HG03439 (cell line): ENCODE measurements at regions not wholly inside any gene's neighbourhood (a gene's known extent, or its start where the extent isn't known, plus 50 kb on each side); places are given as distances from the start of the nearest gene placed in this dataset.
"Not testable (repeated sequence)": the region's sequence is repeated elsewhere in the genome, so short reads cannot be mapped to it uniquely, and the experiment has no call there.

ENCODE experiments used
- ATAC-seq: cut with Tn5 transposase; IDR thresholded peaks from one replicate; pipeline ENCODE4 v1.9.1; 2021; ENCODE audit warnings: mild to moderate bottlenecking, moderate library complexity; ENCODE audit not compliant: unreplicated experiment

DNA sequence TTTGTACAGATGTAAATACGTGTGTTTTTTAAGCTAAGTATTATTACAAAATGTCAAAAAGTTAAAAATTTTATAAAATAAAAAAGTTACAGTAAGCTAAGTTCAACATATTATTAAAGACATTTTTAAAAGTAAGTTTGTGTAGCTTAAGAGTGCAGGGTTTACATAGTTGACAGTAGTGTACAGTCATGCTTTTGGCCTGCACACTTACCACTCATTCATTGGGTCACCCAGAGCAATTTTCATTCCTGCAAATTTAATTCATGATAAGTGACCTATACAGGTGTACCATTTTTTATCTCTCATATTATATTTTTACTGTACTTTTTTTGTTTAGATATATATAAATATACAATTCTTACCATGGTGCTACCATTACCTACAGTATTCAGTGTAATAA is 769.9 kb upstream of the SLITRK6 start:
- no peak for ATAC-seq

DNA sequence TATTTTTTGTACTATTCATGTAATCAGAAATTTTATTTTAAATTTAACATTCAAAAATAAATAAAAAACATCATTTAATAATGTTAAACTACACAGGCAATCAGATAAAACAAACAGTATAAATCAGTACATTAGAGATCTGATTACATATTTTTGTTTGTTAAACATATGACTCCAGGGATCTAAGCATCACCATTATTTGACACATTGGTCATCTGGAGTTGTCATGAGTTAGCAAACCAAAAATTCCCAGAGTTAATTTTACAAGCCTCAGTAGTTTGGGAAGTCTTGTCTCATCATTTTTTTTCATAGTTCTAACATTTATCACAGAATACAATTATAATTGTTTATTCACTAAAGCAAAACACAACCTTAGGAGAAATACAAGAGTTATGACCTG is 770.8 kb upstream of the SLITRK6 start:
- ATAC-seq = no peak

DNA sequence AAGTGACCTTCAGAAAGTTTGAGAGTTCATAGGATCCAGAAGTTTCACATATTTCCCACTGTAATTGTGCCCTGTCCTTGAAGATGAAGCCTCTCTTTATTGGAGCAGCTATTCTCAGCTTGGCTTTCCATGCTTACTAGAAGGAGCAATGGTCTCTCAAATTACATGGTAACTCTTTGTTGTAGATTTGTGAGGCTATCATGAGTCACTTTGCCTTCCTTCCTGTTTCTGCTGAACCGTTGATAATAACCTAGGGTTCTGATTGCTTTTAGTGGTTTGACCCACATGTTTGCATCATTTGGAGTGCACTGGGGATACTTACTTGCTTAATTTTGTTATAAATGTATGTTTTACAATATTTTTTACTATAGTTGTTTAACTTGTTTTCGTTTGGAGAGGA is 772.9 kb upstream of the SLITRK6 start:
- ATAC-seq = no peak

DNA sequence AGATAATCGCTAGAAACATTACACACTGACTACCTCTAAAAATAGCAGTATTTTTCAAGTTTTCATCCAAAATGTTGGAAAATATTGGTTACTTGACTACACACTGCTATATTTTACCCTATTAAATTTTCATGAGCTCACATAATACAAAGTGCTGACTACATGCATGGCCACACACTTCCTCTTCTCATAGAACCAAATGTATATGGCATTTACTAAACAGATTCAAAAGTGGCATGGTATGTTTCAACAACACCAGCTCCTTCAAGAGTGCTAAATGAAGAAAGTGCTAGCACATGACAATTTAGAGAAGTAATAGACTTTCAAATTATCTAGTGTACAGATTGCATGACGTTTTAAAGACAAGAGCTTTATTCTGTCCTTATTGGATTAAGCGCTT is 780.4 kb upstream of the SLITRK6 start:
- ATAC-seq = no peak

DNA sequence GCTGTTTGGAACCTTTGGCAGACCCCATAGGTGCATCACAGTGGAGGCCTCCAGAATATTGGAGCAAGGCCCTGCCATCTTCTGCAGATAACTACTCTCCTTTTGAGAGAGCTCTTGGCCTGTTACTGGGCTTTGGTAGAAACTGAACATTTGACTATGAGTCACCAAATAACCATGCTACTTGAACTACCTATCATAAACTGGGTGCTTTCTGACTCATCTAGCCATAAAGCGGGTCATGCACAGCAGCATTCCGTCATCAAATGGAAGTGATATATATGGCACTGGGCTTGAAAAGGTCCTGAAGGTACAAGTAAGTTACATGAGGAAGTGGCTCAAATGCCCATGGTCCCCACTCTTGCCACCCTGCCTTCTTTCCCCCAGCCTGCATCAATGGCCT is 782.5 kb upstream of the SLITRK6 start:
- no peak for ATAC-seq

DNA sequence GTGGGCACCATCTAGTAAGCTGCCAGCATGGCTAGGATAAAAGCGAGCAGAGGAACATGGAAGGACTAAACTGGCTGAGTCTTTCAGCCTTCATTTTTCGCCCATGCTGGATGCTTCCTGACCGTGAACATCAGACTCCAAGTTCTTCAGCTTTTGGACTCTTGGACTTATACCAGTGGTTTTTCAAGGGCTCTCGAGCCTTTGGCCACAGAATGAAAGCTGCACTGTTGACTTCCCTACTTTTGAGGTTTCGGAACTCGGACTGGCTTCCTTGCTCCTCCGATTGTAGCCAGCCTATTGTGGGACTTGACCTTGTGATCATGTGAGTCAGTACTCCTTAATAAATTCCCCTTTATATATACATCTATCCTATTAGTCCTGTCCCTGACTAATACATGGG is 785.1 kb upstream of the SLITRK6 start:
- ATAC-seq = no peak

DNA sequence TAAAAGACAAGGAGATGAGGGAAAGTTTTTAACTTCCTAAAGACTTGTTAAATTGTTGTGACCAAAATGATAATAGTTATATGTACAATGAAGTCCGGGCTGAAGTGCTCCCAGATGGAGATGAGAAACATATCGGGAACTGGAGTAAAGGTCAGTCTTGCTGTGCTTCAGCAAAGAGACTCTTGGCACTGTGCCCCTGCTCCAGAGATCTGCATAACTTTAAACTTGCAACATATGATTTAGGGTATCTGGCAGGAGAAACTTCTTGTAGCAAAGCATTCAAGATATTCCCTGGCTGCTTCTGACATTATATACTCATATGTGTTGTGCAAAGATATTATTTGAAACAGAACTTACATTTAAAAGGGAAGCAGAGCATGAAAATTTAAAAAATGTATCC is 786.6 kb upstream of the SLITRK6 start:
- ATAC-seq = no peak

DNA sequence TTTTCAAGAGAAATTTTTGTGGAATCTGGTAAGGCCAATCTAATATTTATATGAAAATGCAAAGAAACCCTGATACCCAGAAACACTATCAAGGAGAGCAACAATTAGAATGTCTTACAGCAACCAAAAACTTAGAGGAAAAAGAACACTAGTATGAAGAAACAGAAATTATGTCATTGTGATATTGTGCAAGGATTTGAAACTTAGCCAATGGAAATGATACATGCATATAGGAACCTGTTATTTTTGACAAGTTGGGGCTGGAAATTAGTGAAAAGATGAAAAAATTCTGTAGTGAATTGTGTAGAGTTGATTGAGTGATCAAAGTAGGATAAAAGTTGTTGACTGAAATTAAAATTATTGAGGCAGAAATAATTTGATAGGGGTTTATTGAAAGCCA is 792.6 kb upstream of the SLITRK6 start:
- no peak for ATAC-seq

DNA sequence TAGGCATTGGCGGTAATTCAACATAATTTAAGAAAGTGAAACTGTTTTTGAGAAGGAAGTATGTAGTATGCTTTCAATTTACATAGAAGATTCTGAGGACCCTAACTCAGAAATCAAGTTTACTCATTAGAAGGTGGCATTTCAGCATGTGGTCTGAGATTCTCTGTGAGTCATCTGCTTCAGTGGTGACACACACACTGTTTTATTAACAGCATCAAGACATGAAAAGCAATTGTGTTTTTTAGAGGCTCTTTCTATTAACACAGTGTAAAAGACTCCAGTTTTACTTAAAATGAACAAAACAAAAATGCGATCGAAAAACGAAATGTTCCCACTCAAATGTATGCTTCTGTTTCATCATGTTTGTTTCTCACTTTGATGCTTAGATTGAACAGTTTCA is 802.1 kb upstream of the SLITRK6 start:
- no peak for ATAC-seq

DNA sequence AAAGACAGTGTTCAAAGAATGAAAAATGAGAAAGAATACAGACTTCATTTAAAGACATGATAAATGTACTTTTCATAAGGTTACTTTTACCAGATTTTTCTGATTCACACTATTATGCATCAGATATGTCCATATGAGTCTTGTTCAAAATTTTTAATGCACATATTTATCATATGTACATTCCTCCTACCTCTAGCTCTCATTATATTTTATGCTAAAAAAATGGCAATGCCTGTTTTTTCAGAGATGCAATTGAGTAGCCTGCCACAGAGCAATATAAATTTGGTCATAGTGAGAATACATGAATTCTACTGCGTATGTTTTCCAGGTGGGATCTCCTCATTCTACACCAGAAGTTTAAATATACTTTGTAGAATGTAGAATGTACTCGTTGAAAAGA is 807.0 kb upstream of the SLITRK6 start:
- no peak for ATAC-seq

DNA sequence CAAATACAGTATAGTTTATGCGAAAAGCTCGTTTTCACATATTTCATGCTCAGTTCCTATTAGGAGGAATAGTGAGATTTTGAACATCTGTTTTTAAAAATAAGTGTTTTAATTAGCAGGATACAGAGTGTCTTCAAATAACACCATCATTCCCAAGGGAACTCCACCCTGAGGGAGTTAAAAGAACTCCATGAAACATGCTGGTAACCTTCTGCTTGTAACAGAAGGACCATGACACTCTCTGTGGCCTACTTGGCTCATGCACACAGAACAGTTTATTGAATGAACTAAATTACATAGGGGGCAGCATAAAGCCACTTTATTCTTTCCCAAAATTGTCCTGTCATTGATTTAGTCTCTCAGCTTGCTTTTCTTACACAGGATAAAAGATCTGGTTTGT is 809.5 kb upstream of the SLITRK6 start:
- no peak for ATAC-seq

DNA sequence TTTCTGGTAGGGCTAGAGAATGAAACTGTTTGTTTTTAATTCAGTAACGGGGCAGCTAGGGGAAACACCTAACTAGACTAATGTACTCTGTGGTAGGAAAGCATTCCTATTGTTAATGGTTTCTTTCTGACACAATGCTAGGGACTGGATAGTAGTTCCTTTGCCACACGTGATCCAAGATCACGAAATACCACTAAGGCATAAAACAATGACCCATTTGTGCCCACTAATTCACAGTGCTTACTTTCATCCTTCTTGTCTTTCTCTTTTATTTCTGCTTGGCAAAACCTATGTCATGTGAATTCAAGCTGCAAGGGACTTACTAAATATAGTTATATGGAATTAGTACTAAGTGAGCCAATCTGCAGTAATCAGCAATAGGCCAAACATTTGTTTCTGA is 834.1 kb upstream of the SLITRK6 start:
- ATAC-seq = no peak

DNA sequence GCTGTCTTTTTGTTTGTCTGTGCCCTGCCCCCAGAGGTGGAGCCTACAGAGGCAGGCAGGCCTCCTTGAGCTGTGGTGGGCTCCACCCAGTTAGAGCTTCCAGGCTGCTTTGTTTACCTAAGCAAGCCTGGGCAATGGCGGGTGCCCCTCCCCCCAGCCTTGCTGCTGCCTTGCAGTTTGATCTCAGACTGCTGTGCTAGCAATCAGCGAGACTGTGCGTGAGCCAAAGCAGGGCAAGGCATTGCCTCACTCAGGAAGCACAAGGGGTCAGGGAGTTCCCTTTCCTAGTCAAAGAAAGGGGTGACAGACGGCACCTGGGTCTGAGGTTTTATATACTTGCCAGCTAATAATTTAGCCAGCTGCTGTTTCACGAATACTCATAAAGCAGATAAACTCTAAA is 852.0 kb upstream of the SLITRK6 start:
- ATAC-seq = not testable (repeated sequence)

DNA sequence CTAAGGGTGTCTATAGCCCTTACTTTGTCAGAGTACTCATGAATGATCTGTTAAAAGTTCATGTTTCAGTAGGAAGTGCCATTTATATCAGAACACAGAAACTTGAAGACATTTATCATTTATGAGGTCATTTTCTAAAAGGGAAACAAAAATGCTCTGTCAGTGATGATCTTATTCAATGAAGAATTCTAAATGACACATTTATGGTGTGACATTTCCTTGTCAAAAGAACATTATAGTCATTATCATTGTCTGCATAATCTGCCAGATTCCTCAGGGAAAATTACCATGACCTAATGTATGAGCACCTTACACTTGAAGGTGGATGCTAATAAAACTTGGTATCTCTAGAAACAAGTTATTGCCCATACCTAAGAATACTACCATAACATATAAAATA is 853.8 kb upstream of the SLITRK6 start:
- ATAC-seq = no peak

DNA sequence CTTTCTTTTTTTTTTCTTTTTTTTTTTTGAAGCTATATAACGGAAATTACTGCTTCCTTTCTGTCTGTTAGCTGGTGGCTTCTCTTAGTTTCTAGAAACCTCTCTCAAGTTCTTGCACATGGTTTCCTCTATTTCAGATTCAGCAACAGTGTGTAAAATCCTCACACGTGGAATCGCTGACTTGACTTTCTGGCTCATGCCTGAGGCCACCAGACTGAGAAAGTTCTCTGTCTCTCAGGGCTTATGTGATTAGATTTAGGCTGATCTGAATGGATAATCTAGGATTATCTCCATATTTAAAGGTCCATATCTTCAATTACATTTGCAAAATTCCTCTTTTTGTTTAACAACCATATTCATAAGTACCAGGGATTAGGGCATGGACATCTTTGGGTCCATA is 856.3 kb upstream of the SLITRK6 start:
- no peak for ATAC-seq

DNA sequence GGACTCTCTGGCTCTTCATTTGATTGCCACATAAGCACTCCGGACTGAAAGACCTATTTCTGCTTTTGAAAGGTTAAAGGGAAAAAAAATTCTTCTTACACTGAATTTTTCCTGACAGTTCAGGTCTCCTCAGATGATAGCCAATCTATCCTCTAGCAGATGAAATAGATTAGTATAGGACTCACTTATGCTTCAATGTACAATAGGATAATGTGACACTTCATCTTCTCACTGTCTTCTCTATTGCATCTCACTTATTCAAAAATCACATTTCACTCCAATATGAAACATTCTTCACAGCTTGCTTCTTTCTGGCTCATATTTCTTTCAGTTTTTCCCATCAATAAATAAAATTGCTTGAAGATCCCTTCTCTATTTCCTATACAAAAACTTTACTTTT is 860.9 kb upstream of the SLITRK6 start:
- no peak for ATAC-seq

DNA sequence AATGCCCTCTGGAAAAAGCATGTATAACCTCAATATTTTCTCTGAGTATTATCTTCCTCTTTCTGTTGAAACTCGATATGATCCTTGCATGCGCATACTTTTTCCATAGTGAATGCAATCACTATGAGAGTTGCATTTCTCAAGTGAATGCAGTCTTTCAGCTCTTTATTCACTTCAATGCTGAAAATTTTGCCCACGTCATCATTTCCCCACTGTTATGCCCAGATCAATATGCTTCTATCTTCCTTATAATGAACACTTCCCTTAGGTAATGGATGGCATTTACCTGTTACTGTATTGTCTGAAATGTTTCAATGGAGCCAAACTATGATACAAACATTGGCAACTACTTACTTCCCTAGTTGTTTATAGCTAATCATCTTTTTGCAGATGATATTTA is 866.6 kb upstream of the SLITRK6 start:
- no peak for ATAC-seq

DNA sequence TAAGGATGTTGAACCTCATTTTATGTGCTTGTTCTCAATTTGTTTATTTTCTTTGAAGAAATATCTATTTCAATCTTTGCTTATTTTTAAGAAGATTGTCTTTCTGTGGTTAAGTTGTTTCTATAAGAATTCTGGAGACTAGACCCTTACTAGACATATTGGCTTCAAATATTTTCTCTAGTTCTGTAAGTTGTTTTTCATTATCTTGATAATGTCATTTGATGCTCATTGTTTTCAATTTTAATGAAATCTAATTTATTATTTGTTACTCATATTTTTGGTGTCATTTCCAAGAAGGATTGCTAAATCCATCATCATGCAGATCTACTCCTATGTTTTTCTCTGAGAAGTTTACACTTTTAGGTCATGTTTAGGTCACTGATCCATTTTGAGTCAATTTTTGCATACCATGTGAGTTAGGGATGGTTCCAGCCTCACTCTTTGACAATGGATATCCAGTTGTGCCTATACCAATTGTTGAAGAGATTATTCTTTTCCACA is 874.8 kb upstream of the SLITRK6 start:
- ATAC-seq = no peak

DNA sequence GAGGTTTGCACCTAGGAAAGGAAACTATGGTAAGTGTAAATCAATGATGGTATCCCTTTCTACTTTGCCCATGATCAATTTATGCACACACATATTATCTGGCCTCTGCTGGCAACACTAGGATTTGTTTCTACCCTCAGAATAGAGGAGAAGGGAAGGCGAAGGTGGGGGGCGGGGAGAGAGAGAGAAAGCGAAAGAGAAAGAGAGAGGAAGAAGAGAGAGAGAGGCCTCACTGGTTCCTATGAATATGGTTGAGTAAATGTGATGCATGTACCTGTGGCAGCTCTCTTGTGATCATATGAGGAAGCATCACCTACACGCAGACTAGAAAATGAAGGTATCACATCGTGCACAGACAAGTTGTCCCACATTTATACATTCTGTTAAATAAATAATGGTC is 882.0 kb upstream of the SLITRK6 start:
- no peak for ATAC-seq

DNA sequence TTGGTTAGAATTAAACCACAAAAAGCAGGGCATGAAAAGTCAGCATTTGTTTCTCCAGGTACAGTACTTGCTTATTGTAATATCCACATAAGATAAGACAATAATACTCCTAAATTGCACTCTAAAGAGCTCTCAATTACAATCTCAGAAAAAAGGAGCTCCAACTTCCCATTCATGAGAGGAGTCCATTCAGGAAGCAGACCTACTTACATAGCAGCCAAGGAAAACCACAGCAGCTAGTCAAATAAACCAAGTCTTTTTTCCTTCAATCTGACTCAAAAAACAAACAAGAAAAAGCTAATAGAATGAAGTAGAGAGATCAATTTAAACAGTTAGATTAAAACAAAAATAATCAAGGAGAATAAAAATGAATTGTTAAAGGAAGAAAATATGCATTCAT is 885.2 kb upstream of the SLITRK6 start:
- ATAC-seq = no peak

DNA sequence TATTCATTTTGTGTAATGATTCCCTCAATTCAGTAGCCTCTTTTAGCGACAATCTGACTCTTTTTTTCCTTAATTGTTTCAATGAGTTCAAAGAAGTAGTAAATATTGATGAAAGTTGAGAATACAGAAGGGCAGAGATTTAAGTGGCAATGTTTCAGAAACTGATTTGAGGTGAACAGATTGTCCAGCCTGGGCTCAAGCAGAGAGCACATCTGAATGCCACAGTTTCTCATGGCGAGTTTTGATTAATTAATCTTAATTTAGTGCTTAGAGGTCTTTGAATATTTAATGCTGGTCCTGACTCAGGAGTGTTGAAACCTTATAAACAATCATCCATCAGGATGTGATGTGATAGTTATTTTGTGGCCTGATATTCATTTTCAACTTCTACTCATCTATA is 890.7 kb upstream of the SLITRK6 start:
- no peak for ATAC-seq

DNA sequence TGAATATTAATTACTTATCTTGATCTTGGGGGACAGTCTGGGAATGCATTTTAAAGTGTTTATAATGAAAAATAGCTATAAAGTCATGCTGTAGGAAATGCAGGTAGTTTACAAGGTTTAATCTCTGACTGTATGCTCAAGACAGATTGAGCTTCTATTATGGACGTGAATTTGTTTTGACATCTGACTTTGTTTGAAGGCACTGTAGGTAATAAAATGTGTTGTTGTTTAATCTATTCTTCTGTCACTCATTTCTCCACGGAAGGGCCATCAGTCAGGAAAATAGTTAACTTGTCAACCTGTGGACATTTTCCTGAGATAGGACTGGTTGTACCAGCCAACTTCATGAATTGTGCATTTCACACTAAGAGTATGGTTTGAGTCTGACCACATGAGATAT is 893.1 kb upstream of the SLITRK6 start:
- no peak for ATAC-seq

DNA sequence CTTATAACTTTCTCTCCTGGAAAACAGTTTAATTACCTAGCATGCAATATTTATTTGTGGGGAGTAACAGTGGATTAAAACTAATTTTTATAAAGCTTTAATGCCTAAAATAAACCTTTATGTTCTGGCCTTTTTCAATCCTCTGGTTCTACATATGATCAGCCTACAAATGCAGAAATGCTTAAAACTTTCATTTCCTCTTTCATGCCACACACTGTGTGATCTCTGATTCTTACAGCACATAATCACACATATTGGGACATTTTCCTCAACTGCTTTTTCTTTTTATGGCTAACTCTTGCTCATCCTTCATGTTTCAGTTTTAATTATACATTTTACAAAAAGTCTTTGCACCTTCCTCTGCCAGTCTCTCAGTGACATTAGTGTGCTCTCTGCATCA is 910.8 kb upstream of the SLITRK6 start:
- ATAC-seq = no peak

DNA sequence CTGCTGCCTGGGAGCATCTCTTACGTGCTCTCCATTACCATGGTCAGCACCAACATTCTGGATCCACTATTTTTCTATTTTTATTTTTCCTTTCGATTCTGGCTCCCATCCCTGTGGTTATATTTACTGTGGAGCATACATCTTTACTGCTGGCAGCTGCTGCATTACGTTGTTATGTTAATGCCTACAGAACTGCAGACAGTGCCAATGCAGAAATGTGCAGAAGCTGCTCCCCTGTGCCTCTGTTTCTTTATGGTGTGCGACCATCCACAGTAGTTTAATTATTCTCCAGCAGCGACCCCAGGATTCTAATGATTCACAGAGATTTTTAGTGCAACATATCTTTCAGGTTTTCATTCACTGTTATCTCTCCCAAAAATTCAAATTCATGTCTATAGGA is 911.7 kb upstream of the SLITRK6 start:
- no peak for ATAC-seq
